Sciatic nerve (tissue), 2 donors: ENCODE measurements at regions not wholly inside any gene's neighbourhood (a gene's known extent, or its start where the extent isn't known, plus 50 kb on each side); places are given as distances from the start of the nearest gene placed in this dataset.
"Not testable (repeated sequence)": the region's sequence is repeated elsewhere in the genome, so short reads cannot be mapped to it uniquely, and the experiment has no call there.

ENCODE experiments used
- ATAC-seq: fragments of 200-7000 bp; cut with Tn5 transposase; one replicate; pipeline ENCODE4 v1.9.1; 2020; ENCODE audit warnings: mild to moderate bottlenecking, moderate library complexity
- DNase-seq: peaks from one replicate; pipeline ENCODE4 v3.0.0-alpha.2; 2020; ENCODE audit warnings: low spot score
- intact Hi-C: fragments of 100-400 bp; cut with DNase I; formaldehyde crosslinking; loops from one replicate; pipeline ENCODE4 v1.14.2; 2022
- donor health status: DM: no; HTN: no; CAD: no.
- donor health status: DM: no; HTN: no; CAD: no.

DNA sequence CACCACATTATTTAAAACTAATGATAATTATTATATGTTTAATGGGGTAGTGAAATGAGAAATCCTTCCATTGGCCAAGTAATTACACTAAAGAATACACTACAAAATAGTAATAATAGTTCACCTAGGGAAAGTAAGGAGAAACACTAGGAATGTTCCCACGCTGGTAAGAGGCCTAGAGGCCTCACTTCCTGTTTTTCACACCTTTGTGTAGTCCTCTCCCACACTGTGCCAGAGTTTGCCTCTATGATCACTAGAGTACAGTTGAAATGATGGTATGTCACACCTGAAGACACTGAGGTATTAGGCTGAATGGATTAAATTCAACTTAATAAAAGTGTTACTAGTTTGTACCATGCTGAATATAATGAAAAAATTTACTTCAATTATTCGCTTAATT is 1348.0 kb upstream of the ATXN8OS start:
- ATAC-seq (no peak), DNase-seq (no peak)
- intact Hi-C loops: no loop called here

DNA sequence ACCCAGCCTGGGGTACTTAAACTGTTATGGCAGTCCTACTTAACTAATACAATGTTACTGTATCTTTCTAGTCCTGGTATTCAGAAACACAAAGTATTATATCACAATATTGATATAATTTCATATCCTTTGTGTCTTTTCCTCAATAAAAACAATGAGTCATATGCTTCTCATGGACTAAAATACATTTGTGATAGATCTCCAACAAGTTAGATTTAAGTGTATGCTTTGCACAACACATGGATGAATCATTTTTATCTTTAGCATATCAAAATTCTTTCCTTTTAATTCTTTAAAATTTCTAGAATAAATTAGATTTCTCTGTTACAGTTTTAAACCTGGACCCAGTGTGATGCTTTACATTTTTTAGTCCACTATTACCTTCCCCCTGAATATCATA is 1357.8 kb upstream of the ATXN8OS start:
- intact Hi-C loops: loop anchor here (5.0 kb wide), 1 partner anchor 757 kb away; no protein-coding TSS in a partner anchor
- no peak for ATAC-seq
- DNase-seq: no peak

GRCh38 chr13:68748038-68748437 is 1359.6 kb upstream of the ATXN8OS start:
- intact Hi-C loops: loop anchor here (5.0 kb wide), 1 partner anchor 756 kb away; no protein-coding TSS in a partner anchor
- DNase-seq (no peak), ATAC-seq (no peak)

DNA sequence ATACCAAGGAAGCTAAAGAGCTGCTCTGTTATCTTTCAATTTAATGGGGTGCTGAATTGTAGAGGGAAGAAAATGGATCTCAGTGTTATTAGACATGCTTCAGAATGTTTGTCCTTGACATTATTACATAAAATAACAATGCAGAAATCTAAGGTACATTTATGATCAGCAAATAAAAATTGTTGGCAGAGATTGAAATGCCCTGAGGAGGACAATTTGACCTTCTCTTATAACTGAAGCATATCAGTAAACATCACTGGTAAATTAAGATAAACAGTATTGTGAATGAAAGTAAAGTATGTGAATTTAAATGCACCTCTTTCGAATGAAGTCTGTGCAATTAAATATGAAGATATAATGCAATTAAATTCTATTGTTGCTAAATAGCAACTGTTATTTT is 1362.1 kb upstream of the ATXN8OS start:
- intact Hi-C loops: loop anchor here (5.0 kb wide), 1 partner anchor 753 kb away; no protein-coding TSS in a partner anchor
- no peak for ATAC-seq
- DNase-seq: no peak

DNA sequence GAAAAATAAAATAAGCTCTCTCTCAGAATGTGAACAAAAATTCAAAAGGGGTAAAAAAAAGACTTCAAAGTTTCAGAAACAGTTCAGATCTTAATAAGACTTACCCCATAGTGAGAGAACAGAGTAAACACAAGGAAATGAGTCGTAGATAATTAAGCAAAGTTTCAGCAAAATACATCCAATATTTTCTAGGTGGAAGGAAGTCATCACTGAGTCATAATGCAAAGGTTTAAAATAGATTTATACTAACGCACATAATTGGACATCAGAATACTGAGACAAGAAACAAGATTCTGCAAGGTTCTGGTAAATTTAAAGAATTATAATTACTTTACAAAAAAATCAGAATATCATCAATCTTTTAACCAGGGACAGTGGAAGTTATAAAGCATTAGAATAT is 1370.7 kb upstream of the ATXN8OS start:
- ATAC-seq (no peak), DNase-seq (no peak)
- intact Hi-C loops: no loop called here

DNA sequence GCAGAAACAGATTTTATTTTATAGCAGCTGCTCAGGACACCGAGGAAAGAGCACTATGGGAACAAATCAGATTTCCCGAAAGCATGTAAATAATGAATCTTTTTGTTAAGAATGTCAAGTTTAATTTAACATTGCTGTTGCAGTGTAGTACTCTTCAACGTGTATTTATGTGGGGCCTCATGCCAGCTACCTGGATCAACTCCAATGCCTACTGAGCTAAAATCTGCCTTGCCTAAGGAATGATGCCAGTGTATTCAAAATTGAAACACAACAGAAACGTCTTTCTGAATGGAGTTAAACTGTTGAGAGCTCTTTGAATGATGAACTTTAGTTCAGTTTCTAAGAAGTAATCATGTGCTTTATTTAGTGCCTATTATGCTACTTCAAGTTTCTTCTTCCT is 1379.8 kb upstream of the ATXN8OS start:
- ATAC-seq: no peak
- DNase-seq: no peak
- intact Hi-C loops: no loop called here

DNA sequence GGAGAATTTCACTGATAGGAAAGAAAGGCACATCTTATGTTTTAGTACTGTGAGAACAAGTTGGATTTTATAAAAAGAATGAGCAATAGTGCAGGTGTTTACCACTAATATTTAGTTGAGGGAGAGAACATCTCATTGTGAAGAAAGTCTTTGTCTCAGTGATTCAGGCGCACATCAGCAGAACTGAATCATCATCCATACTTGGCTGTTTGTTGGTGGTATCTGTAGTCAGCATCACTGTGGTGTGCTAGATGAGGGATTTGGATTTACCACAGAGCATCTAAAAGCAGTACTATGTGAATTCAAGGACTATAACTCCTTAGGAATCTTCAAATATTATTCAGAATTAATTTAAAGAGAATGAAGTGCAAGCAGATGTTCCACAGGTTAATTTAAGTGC is 1380.5 kb upstream of the ATXN8OS start:
- intact Hi-C loops: no loop called here
- ATAC-seq (no peak), DNase-seq (no peak)

DNA sequence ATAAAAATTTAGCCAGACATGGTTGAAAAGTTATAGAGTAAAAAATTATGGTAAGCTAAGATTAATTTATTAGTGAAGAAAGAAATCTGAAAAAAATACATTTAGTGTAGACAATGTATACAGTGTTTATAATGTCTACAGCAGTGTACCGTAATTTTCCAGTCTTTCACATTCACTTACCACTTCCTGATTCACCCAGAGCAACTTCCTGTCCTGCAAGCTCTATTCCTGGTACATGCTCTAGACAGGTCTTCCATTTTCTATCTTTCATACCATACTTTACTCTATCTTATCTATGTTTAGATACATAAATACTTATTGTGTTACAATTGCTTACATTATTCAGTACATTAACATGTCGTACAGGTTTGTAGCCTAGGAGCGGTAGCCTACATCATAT is 1387.8 kb upstream of the ATXN8OS start:
- intact Hi-C loops: no loop called here
- ATAC-seq (no peak), DNase-seq (no peak)

DNA sequence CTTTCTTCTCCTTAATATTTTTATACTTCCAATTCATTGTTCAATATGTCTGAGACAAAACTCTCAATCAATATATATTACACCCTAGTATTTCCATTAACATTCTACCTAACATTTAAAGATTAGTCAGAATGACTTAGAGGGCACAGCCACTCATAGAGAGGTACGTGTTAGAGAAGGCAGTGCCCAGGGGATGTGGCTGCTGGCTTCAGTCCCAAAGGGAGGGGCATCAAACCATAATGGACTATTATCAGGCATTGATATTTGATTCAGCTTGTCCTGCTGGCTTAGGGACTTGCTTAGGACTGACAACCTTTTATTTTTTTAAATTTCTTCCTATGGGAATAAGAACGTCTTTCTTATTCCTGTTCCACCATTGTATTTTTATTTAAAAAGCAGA is 1392.0 kb upstream of the ATXN8OS start:
- intact Hi-C loops: no loop called here
- ATAC-seq (no peak), DNase-seq (no peak)

- ATAC-seq: no peak
- no peak for DNase-seq
- intact Hi-C loops: no loop called here
Measured at GRCh38 chr13:68714292-68714691, 1393.3 kb upstream of the ATXN8OS start.

DNA sequence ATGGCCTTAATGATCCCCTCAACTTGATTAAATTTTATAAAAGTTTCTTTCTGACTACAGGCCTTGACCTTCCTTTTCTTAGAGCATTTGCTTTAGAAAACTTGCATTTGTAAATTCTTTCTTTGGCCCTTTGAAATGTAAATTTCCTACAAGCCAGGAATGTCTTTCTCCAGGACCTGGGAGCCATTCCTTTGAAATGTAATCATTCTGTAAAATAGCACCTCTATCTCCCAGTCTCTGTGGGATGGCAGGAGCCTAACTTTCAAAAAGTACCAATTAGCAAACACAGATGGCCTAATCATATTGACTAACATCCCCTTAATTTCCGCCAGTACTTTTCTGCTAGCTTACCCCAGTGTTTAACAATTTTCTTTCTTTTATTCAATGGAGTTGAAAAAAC is 1394.2 kb upstream of the ATXN8OS start:
- DNase-seq (no peak), ATAC-seq (no peak)
- intact Hi-C loops: no loop called here

- intact Hi-C loops: no loop called here
- no peak for DNase-seq
- ATAC-seq: no peak
Measured at GRCh38 chr13:68708336-68708908, 1399.2 kb upstream of the ATXN8OS start.

- DNase-seq, intact Hi-C loops, ATAC-seq: not testable (repeated sequence)
Measured at GRCh38 chr13:68706044-68706443, 1401.6 kb upstream of the ATXN8OS start.

GRCh38 chr13:68697551-68697950 is 1410.1 kb upstream of the ATXN8OS start:
- DNase-seq: no peak
- intact Hi-C loops: no loop called here
- no peak for ATAC-seq

GRCh38 chr13:68696907-68697306 is 1410.7 kb upstream of the ATXN8OS start:
- intact Hi-C loops: no loop called here
- no peak for ATAC-seq
- no peak for DNase-seq

GRCh38 chr13:68692049-68692448 is 1415.6 kb upstream of the ATXN8OS start:
- DNase-seq: no peak
- intact Hi-C loops: no loop called here
- no peak for ATAC-seq

DNA sequence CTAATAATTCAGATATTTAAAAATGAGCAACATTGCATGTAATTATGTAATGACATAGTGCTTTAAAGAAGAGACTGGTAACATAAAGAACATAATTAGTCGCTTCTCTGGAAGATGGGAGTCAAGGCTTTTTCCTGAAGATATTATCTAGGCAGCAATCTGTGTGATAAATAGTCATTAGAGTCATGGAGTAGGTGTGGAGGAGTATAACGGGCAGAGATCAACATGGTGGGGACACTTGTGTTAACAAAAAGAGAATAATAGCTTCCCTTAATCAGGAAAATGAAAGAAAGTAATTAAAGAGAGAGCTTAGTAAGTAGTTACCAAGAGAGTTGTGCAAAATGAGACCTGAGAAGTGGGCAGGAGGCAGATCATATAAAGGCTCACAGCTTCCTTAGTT is 1417.1 kb upstream of the ATXN8OS start:
- no peak for ATAC-seq
- intact Hi-C loops: no loop called here

GRCh38 chr13:68676513-68677115 is 1431.0 kb upstream of the ATXN8OS start:
- ATAC-seq (no peak), DNase-seq (no peak)
- intact Hi-C loops: no loop called here

More for the DNA sequence above, 1417.1 kb upstream of the ATXN8OS start:
- no peak for DNase-seq

DNA sequence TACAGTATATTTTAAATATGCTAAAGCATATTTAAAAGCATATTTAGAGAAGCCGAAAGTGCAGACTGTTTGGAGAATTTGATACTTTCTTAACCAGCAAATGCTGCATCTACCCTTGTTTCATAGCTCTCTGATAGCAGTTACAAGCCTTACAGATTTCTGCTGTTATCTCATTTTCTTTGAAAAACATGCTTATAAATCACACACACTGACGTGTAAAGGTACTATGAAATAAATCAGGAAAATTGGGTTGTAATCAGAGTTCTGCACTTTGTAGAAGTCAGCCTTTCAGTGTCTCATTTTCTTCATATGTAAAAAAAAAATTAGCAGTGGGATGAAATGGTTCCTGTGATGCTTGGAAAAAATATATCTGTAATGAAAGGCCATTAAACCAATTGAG is 1432.4 kb upstream of the ATXN8OS start:
- ATAC-seq (no peak), DNase-seq (no peak)
- intact Hi-C loops: no loop called here

- intact Hi-C loops: no loop called here
- no peak for DNase-seq
- no peak for ATAC-seq
Measured at GRCh38 chr13:68667863-68668262, 1437.7 kb upstream of the PCDH9 start.

DNA sequence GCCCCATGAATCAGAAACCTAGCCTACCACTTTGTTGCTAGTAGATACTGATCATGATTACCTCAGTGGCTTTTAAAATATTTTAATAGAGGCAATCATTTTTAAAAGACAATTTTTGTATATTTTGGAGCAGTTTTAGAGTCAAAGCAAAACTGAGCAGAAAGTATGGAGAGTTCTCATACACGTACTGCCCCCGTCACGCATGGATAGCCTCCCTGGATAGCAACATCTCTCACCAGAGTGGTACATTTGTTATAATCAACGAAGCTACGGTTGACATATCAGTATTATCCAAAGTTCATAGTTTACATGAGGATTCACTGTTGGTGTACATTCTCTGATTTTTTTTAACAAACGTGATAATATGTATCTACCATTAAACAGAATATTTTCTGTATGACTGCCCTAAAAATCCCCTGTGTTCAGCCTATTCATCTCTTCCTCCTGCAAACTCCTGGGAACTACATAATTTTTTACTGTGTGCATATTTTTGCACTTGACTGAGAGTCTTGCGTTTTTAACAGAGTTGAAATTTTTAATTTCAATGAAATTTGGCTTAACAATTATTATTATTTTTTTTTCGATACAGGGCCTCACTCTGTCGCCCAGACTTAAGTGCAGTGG is 1436.8 kb upstream of the PCDH9 start:
- DNase-seq: no peak
- intact Hi-C loops: no loop called here
- ATAC-seq: no peak
